K562 (cell line): ENCODE measurements at regions not wholly inside any gene's neighbourhood (a gene's known extent, or its start where the extent isn't known, plus 50 kb on each side); places are given as distances from the start of the nearest gene placed in this dataset.

Source experiments
- ATAC-seq: fragments of 200-7000 bp; cut with Tn5 transposase; 3 replicates; pipeline ENCODE4 v1.9.1; 2020; ENCODE audit warnings: moderate library complexity
- BruUV-seq: library from RNA; stranded (reverse); fragments of 400-500 nt; replicated peaks from 2 replicates; lab custom pipeline; 2021; lab: Mats Ljungman, UMichigan
- CTCF ChIA-PET: fragments of 300-600 bp; formaldehyde crosslinking; extraction: SDS; loops from one replicate; lab custom pipeline; 2021; ENCODE audit warnings: low intra/inter-chr PET ratio; lab: Yijun Ruan, JAX
- POLR2A ChIA-PET: fragments of 300-600, 350-650 bp; sonication (Branson Sonifier 250); formaldehyde crosslinking; extraction: SDS; loops from one replicate; lab custom pipeline; 2021; ENCODE audit warnings: antibody characterized with exemption, inconsistent platforms; lab: Yijun Ruan, JAX
- DNase-seq, 4 experiments: peaks; one replicate each; pipeline versions ENCODE4 v3.0.0 to v3.0.0-alpha.2; 2011 to 2018; ENCODE audit warnings: low spot score in 3 of 4, mixed read lengths in 3 of 4; ENCODE audit errors: extremely low read depth in 1 of 4
- FAIRE-seq: peaks from 2 replicates; lab custom pipeline; 2011; peaks lifted over from hg19 to GRCh38; lab: Jason Lieb, UNC
- H2AFZ ChIP-seq: 2 replicates; pipeline ENCODE4 v1.6.0; 2011; ENCODE audit warnings: low read depth, low read length, control low read depth, inconsistent platforms
- H3K27ac ChIP-seq: fragments of 200-600 bp; 3 replicates; pipeline ENCODE4 v1.8.0; 2011; ENCODE audit warnings: low read depth, mild to moderate bottlenecking, control low read depth, inconsistent platforms, low read length, moderate library complexity, mixed read lengths; ENCODE audit errors: extremely low read depth
- H3K27me3 ChIP-seq, 2 experiments: fragments of 300-600 bp in 1 of 2; 2 replicates in 1 of 2; 3 replicates in 1 of 2; pipeline versions ENCODE4 v1.6.0 to v1.8.0; 2011; ENCODE audit warnings: inconsistent platforms in 2 of 2, low read length in 2 of 2, mild to moderate bottlenecking in 1 of 2, mixed read lengths in 1 of 2, moderate library complexity in 1 of 2; ENCODE audit not compliant: control insufficient read depth in 2 of 2, insufficient read depth in 2 of 2
- H3K36me3 ChIP-seq: fragments of 300-600 bp; 3 replicates; pipeline ENCODE4 v1.8.0; 2011; ENCODE audit warnings: mild to moderate bottlenecking, low read length, inconsistent platforms; ENCODE audit not compliant: control insufficient read depth, insufficient read depth
- H3K4me1 ChIP-seq, 2 experiments: fragments of 200-600 bp in 1 of 2; replicated peaks in 1 of 2; 2 replicates in 1 of 2; 3 replicates in 1 of 2; pipeline versions ENCODE4 v1.5.1 to v1.8.0; 2011; ENCODE audit warnings: inconsistent platforms in 2 of 2, low read length in 2 of 2, mild to moderate bottlenecking in 1 of 2, mixed read lengths in 1 of 2, moderate library complexity in 1 of 2; ENCODE audit not compliant: control insufficient read depth in 2 of 2, insufficient read depth in 2 of 2
- H3K4me2 ChIP-seq: 2 replicates; pipeline ENCODE4 v1.6.1; 2011; ENCODE audit warnings: low read length, control low read depth, inconsistent platforms, mixed read lengths; ENCODE audit not compliant: insufficient read depth
- H3K4me3 ChIP-seq: fragments of 200-600 bp; sonication (generic), shearing (Covaris generic); 2 replicates; pipeline ENCODE4 v1.5.1; 2016; ENCODE audit warnings: control low read depth, inconsistent platforms
- H3K79me2 ChIP-seq: fragments of 200-600 bp; 3 replicates; pipeline ENCODE4 v1.8.0; 2011; ENCODE audit warnings: low read length, inconsistent platforms; ENCODE audit not compliant: control insufficient read depth, insufficient read depth
- H3K9ac ChIP-seq, 2 experiments: 2 replicates each; pipeline versions ENCODE4 v1.6.0 to v1.6.1; 2011; ENCODE audit warnings: low read depth in 2 of 2, low read length in 2 of 2, control low read depth in 1 of 2, inconsistent platforms in 1 of 2, mild to moderate bottlenecking in 1 of 2, mixed read lengths in 1 of 2; ENCODE audit not compliant: insufficient read depth in 1 of 2
- H3K9me1 ChIP-seq: one replicate; pipeline ENCODE4 v1.6.0; 2011; ENCODE audit warnings: inconsistent platforms, mild to moderate bottlenecking, low read length, moderate library complexity; ENCODE audit not compliant: control insufficient read depth, insufficient read depth
- H3K9me3 ChIP-seq: replicated peaks from 2 replicates; pipeline ENCODE4 v1.5.1; 2011; ENCODE audit warnings: low read depth, low read length, inconsistent platforms; ENCODE audit not compliant: control insufficient read depth, insufficient read depth
- H4K20me1 ChIP-seq: replicated peaks from 2 replicates; pipeline ENCODE4 v1.6.1; 2011; ENCODE audit warnings: low read length, inconsistent platforms, mixed read lengths; ENCODE audit not compliant: control insufficient read depth, insufficient read depth
- AFF1 ChIP-seq, 2 experiments: fragments of 450-650 bp; IDR thresholded peaks; 2 replicates each; pipeline ENCODE4 v1.6.1; 2018; ENCODE audit warnings: mild to moderate bottlenecking in 2 of 2, low read depth in 1 of 2; ENCODE audit not compliant: partially characterized antibody in 2 of 2
- ELF2 ChIP-seq: fragments of 250-450 bp; sonication (Bioruptor Pico); IDR thresholded peaks from 2 replicates; pipeline ENCODE4 v1.5.0; 2021; ENCODE audit warnings: mild to moderate bottlenecking
- ELK3 ChIP-seq: fragments of 450-650 bp; formaldehyde crosslinking; IDR thresholded peaks from 2 replicates; pipeline ENCODE4 v1.4.0; 2020; ENCODE audit warnings: mild to moderate bottlenecking
- GABPB2 ChIP-seq: fragments of 250-450 bp; sonication (Bioruptor Pico); conservative IDR thresholded peaks from 2 replicates; pipeline ENCODE4 v1.5.1; 2021; ENCODE audit warnings: mild to moderate bottlenecking
- PRPF4 ChIP-seq: fragments of 200-400 bp; formaldehyde crosslinking; IDR thresholded peaks from one replicate; pipeline ENCODE4 v1.6.1; 2017; ENCODE audit warnings: low read length, low read depth, mild to moderate bottlenecking; ENCODE audit not compliant: insufficient read depth, poor library complexity, severe bottlenecking
- RREB1 ChIP-seq: fragments of 250-450 bp; sonication (Bioruptor Pico); IDR thresholded peaks from 2 replicates; pipeline ENCODE4 v1.4.0; 2020
- SMC3 ChIP-seq: conservative IDR thresholded peaks from 2 replicates; pipeline ENCODE4 v1.6.1; 2011; ENCODE audit warnings: low read depth, low read length, improper control_type of control experiment; ENCODE audit not compliant: insufficient read depth
- ZBTB17 ChIP-seq: fragments of 450-650 bp; formaldehyde crosslinking; IDR thresholded peaks from 2 replicates; pipeline ENCODE4 v1.4.0; 2020; ENCODE audit warnings: mild to moderate bottlenecking
- ZBTB2 ChIP-seq: fragments of 450-650 bp; IDR thresholded peaks from 2 replicates; pipeline ENCODE4 v1.6.1; 2016; ENCODE audit warnings: antibody characterized with exemption
- ZNF134 ChIP-seq: fragments of 250-450 bp; sonication (Bioruptor Pico); conservative IDR thresholded peaks from 2 replicates; pipeline ENCODE4 v1.4.0; 2020
- ZNF282 ChIP-seq: sonication (generic); formaldehyde crosslinking; IDR thresholded peaks from 2 replicates; pipeline ENCODE4 v1.8.1; 2023; ENCODE audit warnings: missing genetic modification reagents
- in situ Hi-C: fragments of 300-500 bp; cut with MboI; formaldehyde crosslinking; loops from 4 replicates; pipeline ENCODE4 v1.15.0; 2018; ENCODE audit warnings: inconsistent platforms, mixed read lengths
- intact Hi-C: fragments of 100-400 bp; cut with micrococcal nuclease; formaldehyde crosslinking; loops from 2 replicates; pipeline ENCODE4 v1.14.2; 2022

- intact Hi-C loops (no loop called here), in situ Hi-C loops (no loop called here)
- Histone ChIP-seq H4K20me1 (no peaks in the 10 kb centered on the region), H3K4me2 (no peak overlapping the region), H3K79me2 (no peaks in the 10 kb centered on the region), H3K4me1 (no peaks in the 10 kb centered on the region), H3K9ac (no peak overlapping the region), H3K36me3 (no peaks in the 10 kb centered on the region), H3K9me1 (no peaks in the 10 kb centered on the region), H3K27ac (no peak overlapping the region), H2AFZ (no peak overlapping the region), H3K27me3 (no peaks in the 10 kb centered on the region), H3K4me3 (no peak overlapping the region), H3K9me3 (no peaks in the 10 kb centered on the region)
- no TSS peak for BruUV-seq
- DNase-seq: no peak
- POLR2A ChIA-PET: no interaction called here
- CTCF ChIA-PET: no interaction called here
- ATAC-seq: no peak
- FAIRE-seq: no peak
- TF ChIP-seq ZBTB2 (no peak), GABPB2 (CRISPR knock-in tag) (no peak), RREB1 (CRISPR knock-in tag) (no peak), ZNF134 (CRISPR knock-in tag) (no peak), ELK3 (no peak), SMC3 (no peak), ELF2 (CRISPR knock-in tag) (no peak), ZNF282 (CRISPR knock-in tag) (no peak), AFF1 (IDR thresholded peaks at IDR 0.05; ENCODE audit: low read depth in 1 of 2, partially characterized antibody in 2 of 2) (no peak), ZBTB17 (CRISPR knock-in tag) (no peak), PRPF4 (no peak)
Observed at GRCh38 chr11:112637876-112638275, 323.3 kb upstream of the NCAM1 start.
